Tibial artery (tissue), 4 donors: ENCODE measurements at regions not wholly inside any gene's neighbourhood (a gene's known extent, or its start where the extent isn't known, plus 50 kb on each side); places are given as distances from the start of the nearest gene placed in this dataset.

Experiments
- DNase-seq, 2 donors: peaks; one replicate each; pipeline ENCODE4 v3.0.0-alpha.2; 2019
- H3K27ac ChIP-seq, 2 donors: fragments of 200-600 bp; sonication (generic) in 1 of 2; 1 replicate in 1 of 2; 2 replicates in 1 of 2; pipeline ENCODE4 v1.5.1; 2018 to 2019; ENCODE audit warnings: mild to moderate bottlenecking in 1 of 2
- H3K27me3 ChIP-seq, 2 donors: fragments of 200-600 bp; sonication (generic) in 1 of 2; one replicate each; pipeline versions ENCODE4 v1.5.1 to v1.6.0; 2016 to 2019
- H3K36me3 ChIP-seq, 3 donors: fragments of 200-600 bp; sonication (generic) in 2 of 3; one replicate each; pipeline ENCODE4 v1.5.1; 2016 to 2019; ENCODE audit warnings: mild to moderate bottlenecking in 2 of 3
- H3K4me1 ChIP-seq, 4 donors: fragments of 200-600 bp; sonication (generic) in 2 of 4; 1 replicate in 3 of 4; 2 replicates in 1 of 4; pipeline ENCODE4 v1.5.1; 2016 to 2019
- H3K4me3 ChIP-seq, 2 donors: fragments of 200-600 bp; sonication (generic) in 1 of 2; 1 replicate in 1 of 2; 2 replicates in 1 of 2; pipeline ENCODE4 v1.5.1; 2018 to 2019; ENCODE audit warnings: mild to moderate bottlenecking in 2 of 2
- H3K9me3 ChIP-seq, 3 donors: fragments of 200-600 bp; sonication (generic) in 1 of 3; one replicate each; pipeline ENCODE4 v1.5.1; 2016 to 2019
- intact Hi-C: fragments of 100-400 bp; cut with DNase I; formaldehyde crosslinking; loops from one replicate; pipeline ENCODE4 v1.15.0; 2023; ENCODE audit warnings: low total_unique reads
- TF ChIP-seq, protein P1 (sequence below), 2 experiments: fragments of 200-600 bp in 1 of 2; fragments of 450-650 bp in 1 of 2; IDR thresholded peaks; one replicate each; pipeline ENCODE4 v1.5.1; 2017 to 2019; ENCODE audit warnings: antibody characterized with exemption in 2 of 2, mild to moderate bottlenecking in 1 of 2, moderate library complexity in 1 of 2

DNA sequence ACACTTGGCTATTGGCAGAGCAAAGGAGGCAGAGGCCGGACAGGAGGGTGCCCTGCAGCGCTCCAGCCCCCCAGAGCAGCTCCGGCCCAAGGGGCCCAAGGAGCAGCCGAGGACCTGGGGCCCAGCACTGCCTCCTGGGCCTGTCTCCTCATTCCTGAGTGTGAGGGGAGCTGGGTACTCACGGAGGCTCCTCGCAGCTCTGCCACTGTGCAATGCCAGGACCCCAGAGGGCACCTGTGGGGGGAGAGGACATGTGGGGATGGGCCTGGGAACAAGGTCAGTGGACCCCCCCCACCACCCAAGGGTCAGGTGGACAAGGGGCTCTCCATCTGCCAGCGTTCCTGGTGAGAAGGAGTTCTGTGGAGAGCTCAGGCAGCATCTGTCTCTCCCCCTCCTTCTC lies 192.6 kb upstream of the PPP1R26 start:
- intact Hi-C loops, result no loop called here
- no peaks in the 10 kb centered on the region for H3K4me1 ChIP-seq
- no peak overlapping the region for H3K4me3 ChIP-seq
- H3K27ac ChIP-seq, result no peak overlapping the region
- no peaks in the 10 kb centered on the region for H3K9me3 ChIP-seq
- TF ChIP-seq, protein P1, sequence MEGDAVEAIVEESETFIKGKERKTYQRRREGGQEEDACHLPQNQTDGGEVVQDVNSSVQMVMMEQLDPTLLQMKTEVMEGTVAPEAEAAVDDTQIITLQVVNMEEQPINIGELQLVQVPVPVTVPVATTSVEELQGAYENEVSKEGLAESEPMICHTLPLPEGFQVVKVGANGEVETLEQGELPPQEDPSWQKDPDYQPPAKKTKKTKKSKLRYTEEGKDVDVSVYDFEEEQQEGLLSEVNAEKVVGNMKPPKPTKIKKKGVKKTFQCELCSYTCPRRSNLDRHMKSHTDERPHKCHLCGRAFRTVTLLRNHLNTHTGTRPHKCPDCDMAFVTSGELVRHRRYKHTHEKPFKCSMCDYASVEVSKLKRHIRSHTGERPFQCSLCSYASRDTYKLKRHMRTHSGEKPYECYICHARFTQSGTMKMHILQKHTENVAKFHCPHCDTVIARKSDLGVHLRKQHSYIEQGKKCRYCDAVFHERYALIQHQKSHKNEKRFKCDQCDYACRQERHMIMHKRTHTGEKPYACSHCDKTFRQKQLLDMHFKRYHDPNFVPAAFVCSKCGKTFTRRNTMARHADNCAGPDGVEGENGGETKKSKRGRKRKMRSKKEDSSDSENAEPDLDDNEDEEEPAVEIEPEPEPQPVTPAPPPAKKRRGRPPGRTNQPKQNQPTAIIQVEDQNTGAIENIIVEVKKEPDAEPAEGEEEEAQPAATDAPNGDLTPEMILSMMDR (IDR thresholded peaks at IDR 0.05), result no peak
- no peak for DNase-seq
- no peaks in the 10 kb centered on the region for H3K36me3 ChIP-seq
- H3K27me3 ChIP-seq, result peaks cover 0 to 51% of the 10 kb centered on the region in 2 donors

DNA sequence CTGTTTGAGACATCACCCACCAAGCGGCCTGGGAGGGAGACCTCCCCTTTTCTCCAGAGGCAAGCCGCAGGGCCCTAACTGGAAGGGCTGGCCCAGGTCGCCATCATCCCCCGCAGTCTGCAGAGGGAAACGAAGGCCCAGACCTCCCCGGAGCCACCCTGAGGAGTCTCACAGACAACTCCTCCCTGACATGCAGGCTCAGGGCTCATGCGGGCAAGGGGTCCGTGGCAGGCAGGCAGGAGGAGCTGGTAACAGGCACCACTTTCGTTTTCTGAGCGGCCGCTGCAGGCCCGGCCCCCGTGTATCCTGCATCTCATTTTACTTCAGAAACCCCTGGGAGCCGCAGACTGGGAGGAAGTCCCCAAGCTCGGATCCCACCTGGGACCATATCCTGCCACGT lies 192.0 kb upstream of the PPP1R26 start:
- H3K36me3 ChIP-seq, result no peaks in the 10 kb centered on the region
- DNase-seq, result no peak
- TF ChIP-seq, protein P1 (IDR thresholded peaks at IDR 0.05), result no peak
- H3K4me1 ChIP-seq, result no peaks in the 10 kb centered on the region
- intact Hi-C loops, result no loop called here
- no peak overlapping the region for H3K4me3 ChIP-seq
- no peak overlapping the region for H3K27ac ChIP-seq
- H3K9me3 ChIP-seq, result no peaks in the 10 kb centered on the region
- H3K27me3 ChIP-seq, result peaks cover 0 to 45% of the 10 kb centered on the region in 2 donors

DNA sequence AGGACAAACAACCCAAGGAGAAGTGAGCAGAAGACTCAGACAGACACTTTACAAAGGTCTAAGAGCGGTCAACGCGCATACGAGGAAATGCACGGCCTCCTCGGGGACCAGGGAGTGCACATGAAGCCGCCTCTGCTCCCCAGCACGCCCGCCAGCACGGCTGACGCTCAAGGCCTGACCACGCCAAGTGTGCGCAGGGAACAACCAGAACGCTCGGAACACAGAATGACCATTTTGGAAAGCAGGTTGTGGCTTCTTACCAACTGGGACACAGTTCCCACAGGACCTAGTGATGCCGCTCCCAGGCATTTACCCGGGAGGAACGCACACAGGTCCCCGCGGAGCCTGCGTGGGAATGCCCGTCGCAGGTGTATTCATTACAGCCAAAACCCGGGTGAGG lies 191.5 kb upstream of the PPP1R26 start:
- Histone ChIP-seq H3K4me1 (no peaks in the 10 kb centered on the region), H3K27me3 (peaks cover 0 to 41% of the 10 kb centered on the region in 2 donors), H3K27ac (no peak overlapping the region), H3K36me3 (no peaks in the 10 kb centered on the region), H3K9me3 (no peaks in the 10 kb centered on the region), H3K4me3 (no peak overlapping the region)
- intact Hi-C loops, result no loop called here
- DNase-seq, result no peak
- TF ChIP-seq, protein P1 (IDR thresholded peaks at IDR 0.05), result no peak

DNA sequence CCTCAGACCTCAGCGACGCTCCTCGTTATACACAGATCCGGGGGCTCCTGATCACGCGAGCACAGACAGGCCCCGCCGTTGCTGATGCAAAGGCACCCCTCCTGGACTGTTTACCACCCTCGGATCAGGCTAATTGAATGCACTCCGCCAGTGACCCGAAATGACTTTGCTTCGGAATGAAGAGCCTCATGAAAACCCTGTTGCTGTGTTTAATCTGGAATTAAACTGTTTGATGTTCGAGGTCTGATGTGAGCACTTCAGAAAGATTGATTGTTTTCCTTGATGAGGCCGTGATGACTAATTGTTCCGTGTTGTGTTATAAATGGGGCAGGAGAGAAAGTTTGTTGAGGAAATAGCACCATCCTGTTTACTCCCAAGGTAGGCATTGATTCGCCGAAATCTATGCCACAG lies 190.5 kb upstream of the PPP1R26 start:
- H3K9me3 ChIP-seq, result no peaks in the 10 kb centered on the region
- H3K27ac ChIP-seq, result no peak overlapping the region
- H3K4me1 ChIP-seq, result no peaks in the 10 kb centered on the region
- peaks cover 0 to 41% of the 10 kb centered on the region in 2 donors for H3K27me3 ChIP-seq
- no peak overlapping the region for H3K4me3 ChIP-seq
- no peaks in the 10 kb centered on the region for H3K36me3 ChIP-seq
- TF ChIP-seq, protein P1 (IDR thresholded peaks at IDR 0.05), result no peak
- intact Hi-C loops, result no loop called here
- DNase-seq, result no peak

DNA sequence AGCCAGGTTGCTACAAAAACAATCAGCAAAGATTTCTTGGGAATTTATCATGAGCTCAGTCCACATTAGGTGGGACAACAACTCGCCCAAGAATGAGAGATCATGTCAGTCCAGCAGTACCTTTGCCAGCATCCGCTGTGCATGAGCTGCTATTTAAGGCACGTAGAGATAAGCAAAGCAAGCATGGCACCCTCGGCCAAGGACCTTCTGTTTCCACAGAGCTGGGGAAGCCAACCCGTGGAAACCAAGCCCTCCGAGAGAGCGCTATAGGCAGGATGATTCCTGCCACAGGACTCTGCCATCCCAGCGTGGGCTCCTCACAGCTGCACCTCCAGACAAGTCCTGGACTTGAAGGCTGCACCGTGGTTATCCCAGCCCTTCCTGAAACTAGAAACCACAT lies 189.5 kb upstream of the PPP1R26 start:
- no peak for DNase-seq
- H3K27ac ChIP-seq, result no peak overlapping the region
- H3K9me3 ChIP-seq, result no peaks in the 10 kb centered on the region
- peaks cover 0 to 41% of the 10 kb centered on the region in 2 donors for H3K27me3 ChIP-seq
- H3K4me3 ChIP-seq, result no peak overlapping the region
- intact Hi-C loops, result no loop called here
- no peaks in the 10 kb centered on the region for H3K4me1 ChIP-seq
- H3K36me3 ChIP-seq, result no peaks in the 10 kb centered on the region
- TF ChIP-seq, protein P1 (IDR thresholded peaks at IDR 0.05), result no peak

DNA sequence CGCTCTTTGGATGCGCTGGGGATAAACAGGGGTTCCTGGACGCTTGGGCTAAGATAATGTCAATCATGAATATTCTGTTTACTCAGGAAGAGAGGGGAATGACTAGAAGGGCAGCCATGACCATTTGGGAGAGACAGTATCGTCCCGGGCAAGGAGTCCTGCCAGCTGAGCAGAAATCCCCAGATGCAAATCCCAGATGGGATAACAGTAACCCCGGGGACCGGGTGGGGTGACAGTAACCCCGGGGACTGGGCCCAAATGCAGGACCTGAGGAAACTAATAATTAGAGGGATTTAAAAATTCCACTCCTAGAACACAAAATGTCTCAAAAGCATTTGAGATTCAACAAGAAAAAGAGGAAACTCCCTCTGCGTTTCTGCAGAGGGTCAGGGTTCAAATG lies 189.0 kb upstream of the PPP1R26 start:
- Histone ChIP-seq H3K4me3 (no peak overlapping the region), H3K4me1 (no peaks in the 10 kb centered on the region), H3K27me3 (peaks cover 0 to 41% of the 10 kb centered on the region in 2 donors), H3K27ac (no peak overlapping the region), H3K36me3 (no peaks in the 10 kb centered on the region), H3K9me3 (no peaks in the 10 kb centered on the region)
- DNase-seq, result no peak
- intact Hi-C loops, result no loop called here
- TF ChIP-seq, protein P1 (IDR thresholded peaks at IDR 0.05), result no peak
